WTC11 (cell line): ENCODE measurements at regions not wholly inside any gene's neighbourhood (a gene's known extent, or its start where the extent isn't known, plus 50 kb on each side); places are given as distances from the start of the nearest gene placed in this dataset.

Experiments used
- CTCF ChIP-seq: fragments of 200-600 bp; IDR thresholded peaks from 2 replicates; pipeline ENCODE4 v1.8.0; 2022; ENCODE audit warnings: antibody characterized with exemption
- ERG ChIP-seq: fragments of 250-450 bp; sonication (Bioruptor Pico); IDR thresholded peaks from 2 replicates; pipeline ENCODE4 v1.8.0; 2021; ENCODE audit warnings: mild to moderate bottlenecking
- MLX ChIP-seq: sonication (generic); formaldehyde crosslinking; IDR thresholded peaks from 2 replicates; pipeline ENCODE4 v1.8.1; 2023; ENCODE audit warnings: mild to moderate bottlenecking, missing genetic modification reagents, moderate library complexity
- NFE2L1 ChIP-seq: sonication (generic); formaldehyde crosslinking; IDR thresholded peaks from 2 replicates; pipeline ENCODE4 v1.8.1; 2023; ENCODE audit warnings: missing genetic modification reagents
- OVOL2 ChIP-seq: fragments of 250-450 bp; sonication (Bioruptor Pico); IDR thresholded peaks from 2 replicates; pipeline ENCODE4 v1.9.0; 2021; ENCODE audit warnings: mild to moderate bottlenecking, borderline replicate concordance
- PRDM15 ChIP-seq: sonication (generic); formaldehyde crosslinking; IDR thresholded peaks from 2 replicates; pipeline ENCODE4 v1.8.0; 2022; ENCODE audit warnings: missing genetic modification reagents
- SP1 ChIP-seq: sonication (generic); formaldehyde crosslinking; conservative IDR thresholded peaks from 2 replicates; pipeline ENCODE4 v1.8.1; 2022; ENCODE audit warnings: missing genetic modification reagents
- TF ChIP-seq, protein P1 (sequence below): sonication (generic); formaldehyde crosslinking; IDR thresholded peaks from 2 replicates; pipeline ENCODE4 v1.8.0; 2022; ENCODE audit warnings: mild to moderate bottlenecking, missing genetic modification reagents
- TF ChIP-seq, protein P2 (sequence below): sonication (generic); formaldehyde crosslinking; IDR thresholded peaks from 2 replicates; pipeline ENCODE4 v1.8.1; 2023; ENCODE audit warnings: mild to moderate bottlenecking, moderate library complexity, missing genetic modification reagents
- TF ChIP-seq, protein P3 (sequence below): sonication (generic); formaldehyde crosslinking; IDR thresholded peaks from 2 replicates; pipeline ENCODE4 v1.8.0; 2022; ENCODE audit warnings: mild to moderate bottlenecking, missing genetic modification reagents

GRCh38 chr5:152534641-152535040 is 129.6 kb upstream of the NMUR2 start:
- TF ChIP-seq CTCF (no peak), OVOL2 (no peak), ERG (CRISPR knock-in tag) (no peak), MLX (no peak), SP1 (no peak), PRDM15 (no peak), NFE2L1 (CRISPR knock-in tag) (no peak)
- TF ChIP-seq, protein P1, sequence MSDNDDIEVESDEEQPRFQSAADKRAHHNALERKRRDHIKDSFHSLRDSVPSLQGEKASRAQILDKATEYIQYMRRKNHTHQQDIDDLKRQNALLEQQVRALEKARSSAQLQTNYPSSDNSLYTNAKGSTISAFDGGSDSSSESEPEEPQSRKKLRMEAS (CRISPR knock-in tag) = no peak
- TF ChIP-seq, protein P2, sequence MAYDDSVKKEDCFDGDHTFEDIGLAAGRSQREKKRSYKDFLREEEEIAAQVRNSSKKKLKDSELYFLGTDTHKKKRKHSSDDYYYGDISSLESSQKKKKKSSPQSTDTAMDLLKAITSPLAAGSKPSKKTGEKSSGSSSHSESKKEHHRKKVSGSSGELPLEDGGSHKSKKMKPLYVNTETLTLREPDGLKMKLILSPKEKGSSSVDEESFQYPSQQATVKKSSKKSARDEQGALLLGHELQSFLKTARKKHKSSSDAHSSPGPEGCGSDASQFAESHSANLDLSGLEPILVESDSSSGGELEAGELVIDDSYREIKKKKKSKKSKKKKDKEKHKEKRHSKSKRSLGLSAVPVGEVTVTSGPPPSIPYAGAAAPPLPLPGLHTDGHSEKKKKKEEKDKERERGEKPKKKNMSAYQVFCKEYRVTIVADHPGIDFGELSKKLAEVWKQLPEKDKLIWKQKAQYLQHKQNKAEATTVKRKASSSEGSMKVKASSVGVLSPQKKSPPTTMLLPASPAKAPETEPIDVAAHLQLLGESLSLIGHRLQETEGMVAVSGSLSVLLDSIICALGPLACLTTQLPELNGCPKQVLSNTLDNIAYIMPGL = no peak
- TF ChIP-seq, protein P3, sequence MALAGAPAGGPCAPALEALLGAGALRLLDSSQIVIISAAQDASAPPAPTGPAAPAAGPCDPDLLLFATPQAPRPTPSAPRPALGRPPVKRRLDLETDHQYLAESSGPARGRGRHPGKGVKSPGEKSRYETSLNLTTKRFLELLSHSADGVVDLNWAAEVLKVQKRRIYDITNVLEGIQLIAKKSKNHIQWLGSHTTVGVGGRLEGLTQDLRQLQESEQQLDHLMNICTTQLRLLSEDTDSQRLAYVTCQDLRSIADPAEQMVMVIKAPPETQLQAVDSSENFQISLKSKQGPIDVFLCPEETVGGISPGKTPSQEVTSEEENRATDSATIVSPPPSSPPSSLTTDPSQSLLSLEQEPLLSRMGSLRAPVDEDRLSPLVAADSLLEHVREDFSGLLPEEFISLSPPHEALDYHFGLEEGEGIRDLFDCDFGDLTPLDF = no peak
